GM23338 (cell line): ENCODE measurements at regions not wholly inside any gene's neighbourhood (a gene's known extent, or its start where the extent isn't known, plus 50 kb on each side); places are given as distances from the start of the nearest gene placed in this dataset.

Source experiments
- ATAC-seq: fragments of 200-7000 bp; cut with Tn5 transposase; 3 replicates; pipeline ENCODE4 v1.9.1; 2020
- DNase-seq: peaks from one replicate; pipeline ENCODE4 v3.0.0-alpha.2; 2015; ENCODE audit warnings: low spot score
- H2AFZ ChIP-seq: fragments of 200-600 bp; sonication (generic); 2 replicates; pipeline ENCODE4 v1.8.0; 2016; ENCODE audit warnings: antibody characterized with exemption, mild to moderate bottlenecking, moderate library complexity
- H3F3A ChIP-seq: fragments of 200-600 bp; sonication (generic); replicated peaks from 2 replicates; pipeline ENCODE4 v1.8.0; 2017; ENCODE audit warnings: antibody characterized with exemption, mixed run types, low read depth
- H3K27ac ChIP-seq: fragments of 200-600 bp; sonication (generic); 2 replicates; pipeline ENCODE4 v1.6.1; 2016; ENCODE audit warnings: low read depth
- H3K27me3 ChIP-seq: fragments of 200-600 bp; sonication (generic); 2 replicates; pipeline ENCODE4 v1.8.0; 2016; ENCODE audit warnings: mild to moderate bottlenecking, mixed run types, moderate library complexity; ENCODE audit not compliant: insufficient read depth
- H3K36me3 ChIP-seq: fragments of 200-600 bp; sonication (generic); 2 replicates; pipeline ENCODE4 v1.8.0; 2016; ENCODE audit warnings: mild to moderate bottlenecking; ENCODE audit not compliant: insufficient read depth
- H3K4me1 ChIP-seq: fragments of 200-600 bp; sonication (generic); 2 replicates; pipeline ENCODE4 v1.8.0; 2016; ENCODE audit warnings: mild to moderate bottlenecking, moderate library complexity; ENCODE audit not compliant: insufficient read depth
- H3K4me2 ChIP-seq: fragments of 200-600 bp; sonication (generic); 2 replicates; pipeline ENCODE4 v1.7.1; 2017; ENCODE audit warnings: mixed run types
- H3K4me3 ChIP-seq: fragments of 200-600 bp; sonication (generic); 2 replicates; pipeline ENCODE4 v1.6.1; 2016; ENCODE audit warnings: mixed run types
- H3K79me2 ChIP-seq: fragments of 200-600 bp; sonication (generic); replicated peaks from 2 replicates; pipeline ENCODE4 v1.8.0; 2017; ENCODE audit warnings: mild to moderate bottlenecking; ENCODE audit not compliant: insufficient read depth
- H3K9me2 ChIP-seq: fragments of 200-600 bp; sonication (generic); 2 replicates; pipeline ENCODE4 v1.8.0; 2017; ENCODE audit not compliant: insufficient read depth
- H4K20me1 ChIP-seq: fragments of 200-600 bp; sonication (generic); replicated peaks from 2 replicates; pipeline ENCODE4 v1.8.0; 2017; ENCODE audit warnings: mild to moderate bottlenecking; ENCODE audit not compliant: insufficient read depth
- H3K27ac Mint-ChIP-seq: 2 replicates; pipeline ENCODE4 v1.8.0; 2020; ENCODE audit warnings: inconsistent platforms, mild to moderate bottlenecking, moderate library complexity, mixed read lengths
- H3K27me3 Mint-ChIP-seq: 3 replicates; pipeline ENCODE4 v1.8.0; 2022; ENCODE audit warnings: low read depth, mild to moderate bottlenecking, moderate library complexity, mixed read lengths, inconsistent platforms; ENCODE audit not compliant: insufficient read depth, poor library complexity
- H3K36me3 Mint-ChIP-seq: 3 replicates; pipeline ENCODE4 v1.8.0; 2021; ENCODE audit warnings: low read depth, mild to moderate bottlenecking, inconsistent platforms, moderate library complexity, mixed read lengths
- H3K4me1 Mint-ChIP-seq: 3 replicates; pipeline ENCODE4 v1.8.0; 2020; ENCODE audit warnings: mild to moderate bottlenecking, inconsistent platforms, mixed read lengths
- H3K4me3 Mint-ChIP-seq: 3 replicates; pipeline ENCODE4 v1.8.0; 2021; ENCODE audit warnings: moderate library complexity, mild to moderate bottlenecking, inconsistent platforms, mixed read lengths
- H3K9me3 Mint-ChIP-seq: 3 replicates; pipeline ENCODE4 v1.8.0; 2020; ENCODE audit warnings: moderate library complexity, mild to moderate bottlenecking, inconsistent platforms, mixed read lengths
- CREB1 ChIP-seq: fragments of 250-450 bp; sonication (Bioruptor Pico); IDR thresholded peaks from 2 replicates; pipeline ENCODE4 v1.5.0; 2020; ENCODE audit warnings: low read depth, mild to moderate bottlenecking, moderate library complexity
- EZH2 ChIP-seq: fragments of 200-600 bp; sonication (generic); IDR thresholded peaks from one replicate; pipeline ENCODE4 v1.8.0; 2017; ENCODE audit warnings: antibody characterized with exemption, mild to moderate bottlenecking, low read depth; ENCODE audit not compliant: unreplicated experiment
- EZH2phosphoT487 ChIP-seq: fragments of 200-600 bp; sonication (generic); IDR thresholded peaks from one replicate; pipeline ENCODE4 v1.8.1; 2018; ENCODE audit warnings: antibody characterized with exemption; ENCODE audit not compliant: unreplicated experiment
- JUNB ChIP-seq: IDR thresholded peaks from one replicate; pipeline ENCODE4 v1.6.1; 2016; ENCODE audit warnings: antibody characterized with exemption; ENCODE audit not compliant: unreplicated experiment
- NANOG ChIP-seq: IDR thresholded peaks from 2 replicates; pipeline ENCODE4 v1.6.1; 2016; ENCODE audit warnings: antibody characterized with exemption, borderline replicate concordance
- POLR2AphosphoS5 ChIP-seq: IDR thresholded peaks from 2 replicates; pipeline ENCODE4 v1.6.1; 2016; ENCODE audit warnings: antibody characterized with exemption, low read depth
- STAT1 ChIP-seq: IDR thresholded peaks from one replicate; pipeline ENCODE4 v1.6.1; 2016; ENCODE audit warnings: antibody characterized with exemption; ENCODE audit not compliant: unreplicated experiment
- ZNF114 ChIP-seq: fragments of 250-450 bp; sonication (Bioruptor Pico); IDR thresholded peaks from 2 replicates; pipeline ENCODE4 v1.5.0; 2020; ENCODE audit warnings: mild to moderate bottlenecking, moderate library complexity
- ZNF331 ChIP-seq: fragments of 250-450 bp; sonication (Bioruptor Pico); IDR thresholded peaks from 2 replicates; pipeline ENCODE4 v1.5.0; 2020; ENCODE audit warnings: low read depth, mild to moderate bottlenecking, moderate library complexity
- TF ChIP-seq, protein P1 (sequence below): IDR thresholded peaks from 2 replicates; pipeline ENCODE4 v1.6.1; 2016; ENCODE audit warnings: antibody characterized with exemption
- TF ChIP-seq, protein P2 (sequence below), 2 experiments: fragments of 200-600 bp in 1 of 2; sonication (generic) in 1 of 2; conservative IDR thresholded peaks; 2 replicates each; pipeline versions ENCODE4 v1.5.1 to v1.6.1; 2016 to 2017; ENCODE audit warnings: antibody characterized with exemption in 2 of 2, low read depth in 2 of 2, mild to moderate bottlenecking in 2 of 2, moderate library complexity in 1 of 2
- TF ChIP-seq, protein P3 (sequence below): IDR thresholded peaks from one replicate; pipeline ENCODE4 v1.6.1; 2018; ENCODE audit warnings: antibody characterized with exemption; ENCODE audit not compliant: unreplicated experiment

DNA sequence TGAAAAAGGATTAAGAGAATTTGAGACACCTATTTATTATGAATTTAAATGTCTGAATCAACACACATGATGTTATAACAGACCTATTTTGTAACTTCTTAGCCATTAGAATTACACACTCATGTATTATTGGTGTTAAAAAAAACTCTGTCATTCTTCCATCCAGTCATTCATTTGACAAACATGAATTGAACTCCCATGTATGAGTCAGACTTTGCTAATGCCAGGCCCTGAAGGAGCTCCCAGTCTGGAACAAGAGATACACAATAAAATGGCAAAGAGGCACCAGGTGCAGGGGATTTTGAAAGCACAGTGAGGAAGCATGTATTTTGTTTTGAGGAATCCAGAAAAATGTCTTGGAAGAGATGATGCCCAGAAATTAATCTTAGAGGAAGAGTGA, 87.7 kb upstream of the EFHC2 start:
- H2AFZ ChIP-seq: no peak overlapping the region
- TF ChIP-seq, protein P1, sequence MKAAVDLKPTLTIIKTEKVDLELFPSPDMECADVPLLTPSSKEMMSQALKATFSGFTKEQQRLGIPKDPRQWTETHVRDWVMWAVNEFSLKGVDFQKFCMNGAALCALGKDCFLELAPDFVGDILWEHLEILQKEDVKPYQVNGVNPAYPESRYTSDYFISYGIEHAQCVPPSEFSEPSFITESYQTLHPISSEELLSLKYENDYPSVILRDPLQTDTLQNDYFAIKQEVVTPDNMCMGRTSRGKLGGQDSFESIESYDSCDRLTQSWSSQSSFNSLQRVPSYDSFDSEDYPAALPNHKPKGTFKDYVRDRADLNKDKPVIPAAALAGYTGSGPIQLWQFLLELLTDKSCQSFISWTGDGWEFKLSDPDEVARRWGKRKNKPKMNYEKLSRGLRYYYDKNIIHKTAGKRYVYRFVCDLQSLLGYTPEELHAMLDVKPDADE: no peak
- TF ChIP-seq EZH2 (no peak), POLR2AphosphoS5 (no peak), ZNF114 (no peak)
- TF ChIP-seq, protein P2, sequence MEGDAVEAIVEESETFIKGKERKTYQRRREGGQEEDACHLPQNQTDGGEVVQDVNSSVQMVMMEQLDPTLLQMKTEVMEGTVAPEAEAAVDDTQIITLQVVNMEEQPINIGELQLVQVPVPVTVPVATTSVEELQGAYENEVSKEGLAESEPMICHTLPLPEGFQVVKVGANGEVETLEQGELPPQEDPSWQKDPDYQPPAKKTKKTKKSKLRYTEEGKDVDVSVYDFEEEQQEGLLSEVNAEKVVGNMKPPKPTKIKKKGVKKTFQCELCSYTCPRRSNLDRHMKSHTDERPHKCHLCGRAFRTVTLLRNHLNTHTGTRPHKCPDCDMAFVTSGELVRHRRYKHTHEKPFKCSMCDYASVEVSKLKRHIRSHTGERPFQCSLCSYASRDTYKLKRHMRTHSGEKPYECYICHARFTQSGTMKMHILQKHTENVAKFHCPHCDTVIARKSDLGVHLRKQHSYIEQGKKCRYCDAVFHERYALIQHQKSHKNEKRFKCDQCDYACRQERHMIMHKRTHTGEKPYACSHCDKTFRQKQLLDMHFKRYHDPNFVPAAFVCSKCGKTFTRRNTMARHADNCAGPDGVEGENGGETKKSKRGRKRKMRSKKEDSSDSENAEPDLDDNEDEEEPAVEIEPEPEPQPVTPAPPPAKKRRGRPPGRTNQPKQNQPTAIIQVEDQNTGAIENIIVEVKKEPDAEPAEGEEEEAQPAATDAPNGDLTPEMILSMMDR (conservative IDR thresholded peaks at IDR 0.05; ENCODE audit: low read depth in 2 of 2): no peak
- no peak for DNase-seq
- no peak overlapping the region for H3K4me3 Mint-ChIP-seq
- H3K4me1 Mint-ChIP-seq: no peaks in the 10 kb centered on the region
- H3K4me3 ChIP-seq: no peak overlapping the region
- H3K27ac ChIP-seq: no peak overlapping the region
- no peak overlapping the region for H3K27ac Mint-ChIP-seq
- no peaks in the 10 kb centered on the region for H3K4me1 ChIP-seq
- no peaks in the 10 kb centered on the region; the same call in 2 of the 3 replicates for H3K9me3 Mint-ChIP-seq
- no peaks in the 10 kb centered on the region for H4K20me1 ChIP-seq
- no peaks in the 10 kb centered on the region for H3K36me3 Mint-ChIP-seq
- H3K27me3 Mint-ChIP-seq: no peaks in the 10 kb centered on the region
- H3F3A ChIP-seq: no peaks in the 10 kb centered on the region
- H3K36me3 ChIP-seq: no peaks in the 10 kb centered on the region
- no peak for ATAC-seq
- no peaks in the 10 kb centered on the region for H3K9me2 ChIP-seq
- H3K27me3 ChIP-seq: no peaks in the 10 kb centered on the region
- no peak overlapping the region for H3K4me2 ChIP-seq
- no peaks in the 10 kb centered on the region for H3K79me2 ChIP-seq

DNA sequence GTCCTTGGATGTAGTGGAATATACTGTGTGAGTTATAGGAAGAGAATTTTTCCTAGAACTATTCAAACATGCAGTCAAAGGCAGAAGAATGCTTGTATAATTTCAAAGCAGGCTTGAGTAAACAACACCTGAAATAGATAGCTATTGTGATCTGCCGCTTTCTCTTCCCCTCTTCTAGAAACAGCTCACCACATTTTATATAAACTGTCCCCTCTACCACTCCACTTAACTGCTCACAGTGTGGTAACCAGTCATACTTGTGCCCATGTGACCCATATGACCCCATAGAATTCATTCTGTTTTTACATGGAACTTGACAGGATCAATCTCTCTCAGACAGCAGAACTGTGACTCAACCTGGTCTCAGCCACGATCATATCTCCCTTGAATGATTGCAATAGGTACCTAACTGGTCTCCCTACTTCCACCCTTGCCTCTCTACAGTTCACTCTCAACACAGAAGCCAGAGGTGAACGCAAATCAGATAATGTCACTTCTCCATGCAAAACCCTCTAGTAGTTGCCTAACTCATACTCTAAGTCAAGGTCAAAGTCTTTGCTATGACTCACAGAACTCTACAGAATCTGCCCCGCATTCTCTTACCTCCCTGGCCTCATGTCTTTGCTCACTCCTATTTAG, 85.6 kb upstream of the EFHC2 start:
- no peak for ATAC-seq
- no peak overlapping the region for H3K27ac Mint-ChIP-seq
- TF ChIP-seq NANOG: no peak
- no peak for TF ChIP-seq ZNF331
- TF ChIP-seq JUNB: no peak
- no peak for TF ChIP-seq EZH2phosphoT487
- TF ChIP-seq CREB1 (CRISPR knock-in tag): no peak
- no peak for TF ChIP-seq STAT1
- TF ChIP-seq, protein P3, sequence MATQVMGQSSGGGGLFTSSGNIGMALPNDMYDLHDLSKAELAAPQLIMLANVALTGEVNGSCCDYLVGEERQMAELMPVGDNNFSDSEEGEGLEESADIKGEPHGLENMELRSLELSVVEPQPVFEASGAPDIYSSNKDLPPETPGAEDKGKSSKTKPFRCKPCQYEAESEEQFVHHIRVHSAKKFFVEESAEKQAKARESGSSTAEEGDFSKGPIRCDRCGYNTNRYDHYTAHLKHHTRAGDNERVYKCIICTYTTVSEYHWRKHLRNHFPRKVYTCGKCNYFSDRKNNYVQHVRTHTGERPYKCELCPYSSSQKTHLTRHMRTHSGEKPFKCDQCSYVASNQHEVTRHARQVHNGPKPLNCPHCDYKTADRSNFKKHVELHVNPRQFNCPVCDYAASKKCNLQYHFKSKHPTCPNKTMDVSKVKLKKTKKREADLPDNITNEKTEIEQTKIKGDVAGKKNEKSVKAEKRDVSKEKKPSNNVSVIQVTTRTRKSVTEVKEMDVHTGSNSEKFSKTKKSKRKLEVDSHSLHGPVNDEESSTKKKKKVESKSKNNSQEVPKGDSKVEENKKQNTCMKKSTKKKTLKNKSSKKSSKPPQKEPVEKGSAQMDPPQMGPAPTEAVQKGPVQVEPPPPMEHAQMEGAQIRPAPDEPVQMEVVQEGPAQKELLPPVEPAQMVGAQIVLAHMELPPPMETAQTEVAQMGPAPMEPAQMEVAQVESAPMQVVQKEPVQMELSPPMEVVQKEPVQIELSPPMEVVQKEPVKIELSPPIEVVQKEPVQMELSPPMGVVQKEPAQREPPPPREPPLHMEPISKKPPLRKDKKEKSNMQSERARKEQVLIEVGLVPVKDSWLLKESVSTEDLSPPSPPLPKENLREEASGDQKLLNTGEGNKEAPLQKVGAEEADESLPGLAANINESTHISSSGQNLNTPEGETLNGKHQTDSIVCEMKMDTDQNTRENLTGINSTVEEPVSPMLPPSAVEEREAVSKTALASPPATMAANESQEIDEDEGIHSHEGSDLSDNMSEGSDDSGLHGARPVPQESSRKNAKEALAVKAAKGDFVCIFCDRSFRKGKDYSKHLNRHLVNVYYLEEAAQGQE: no peak
- no peak for TF ChIP-seq ZNF114
- TF ChIP-seq, protein P2 (conservative IDR thresholded peaks at IDR 0.05; ENCODE audit: low read depth in 2 of 2): no peak
- TF ChIP-seq, protein P1: no peak

More for the DNA sequence above, 85.6 kb upstream of the EFHC2 start:
- no peaks in the 10 kb centered on the region for H3K9me2 ChIP-seq
- Mint-ChIP-seq H3K4me3 (no peak overlapping the region), H3K9me3 (no peaks in the 10 kb centered on the region; the same call in 2 of the 3 replicates), H3K36me3 (no peaks in the 10 kb centered on the region), H3K27me3 (no peaks in the 10 kb centered on the region), H3K4me1 (no peaks in the 10 kb centered on the region)
- H3K4me2 ChIP-seq: no peak overlapping the region
- no peaks in the 10 kb centered on the region for H3K27me3 ChIP-seq
- no peaks in the 10 kb centered on the region for H3K36me3 ChIP-seq
- no peaks in the 10 kb centered on the region for H3F3A ChIP-seq
- DNase-seq: no peak
- H3K79me2 ChIP-seq: no peaks in the 10 kb centered on the region
- H3K4me3 ChIP-seq: no peak overlapping the region
- no peaks in the 10 kb centered on the region for H4K20me1 ChIP-seq
- H3K27ac ChIP-seq: no peak overlapping the region
- no peaks in the 10 kb centered on the region for H3K4me1 ChIP-seq
- H2AFZ ChIP-seq: no peak overlapping the region
